ENCODE measurements at regions not wholly inside any gene's neighbourhood (a gene's known extent, or its start where the extent isn't known, plus 50 kb on each side); places are given as distances from the start of the nearest gene placed in this dataset.

GRCh38 chr2:39994151-39994550 lies 215.1 kb upstream of the THUMPD2 start:
- ChIA-PET RAD21 (ENCODE audit: unreplicated experiment) (no interaction called here), POLR2A (no interaction called here), SMC1A (ENCODE audit: uncharacterized antibody, unreplicated experiment) (no interaction called here), CTCF (no interaction called here)
- no peak for ATAC-seq
- H3K4me3 ChIP-seq: no peak overlapping the region
- no peaks in the 10 kb centered on the region for H3K4me1 ChIP-seq (ENCODE audit: control insufficient read depth, insufficient read depth, low read length)
- no peaks in the 10 kb centered on the region for H3K27me3 ChIP-seq (replicated peaks in 1 of 2; ENCODE audit: control insufficient read depth in 2 of 2, insufficient read depth in 2 of 2, low read length in 1 of 2)
- no peak overlapping the region for H2AFZ ChIP-seq (ENCODE audit: control insufficient read depth, low read depth, low read length)
- in situ Hi-C loops (cut with MboI) (no loop called here), intact Hi-C loops (cut with micrococcal nuclease; ENCODE audit: unreplicated experiment) (no loop called here)
- TF ChIP-seq ZSCAN29 (IDR thresholded peaks at IDR 0.05) (no peak), RB1 (IDR thresholded peaks at IDR 0.05; ENCODE audit: borderline replicate concordance) (no peak)
- no peak for DNase-seq (ENCODE audit: low read depth, low spot score)
- H3K27ac ChIP-seq (ENCODE audit: control insufficient read depth, insufficient read depth): no peak overlapping the region
- no TSS peak for BruUV-seq (replicated peaks)
- H3K9ac ChIP-seq (ENCODE audit: control insufficient read depth, insufficient read depth, low read length): no peak overlapping the region
- no peaks in the 10 kb centered on the region for H3K9me3 ChIP-seq (replicated peaks; ENCODE audit: control insufficient read depth, insufficient read depth, low read length)
- H3K4me2 ChIP-seq (ENCODE audit: control insufficient read depth, insufficient read depth): no peak overlapping the region
- no peak for FAIRE-seq
- no peaks in the 10 kb centered on the region for H3K79me2 ChIP-seq (ENCODE audit: control insufficient read depth, insufficient read depth, low read length)
- no peaks in the 10 kb centered on the region for H4K20me1 ChIP-seq (ENCODE audit: control insufficient read depth, insufficient read depth)
- H3K36me3 ChIP-seq (ENCODE audit: control insufficient read depth in 2 of 2, insufficient read depth in 2 of 2, low read length in 1 of 2): no peaks in the 10 kb centered on the region

GRCh38 chr2:39991298-39991697 lies 212.2 kb upstream of the THUMPD2 start:
- in situ Hi-C loops (cut with MboI): no loop called here
- Histone ChIP-seq H3K9ac (ENCODE audit: control insufficient read depth, insufficient read depth, low read length) (no peak overlapping the region), H3K4me1 (ENCODE audit: control insufficient read depth, insufficient read depth, low read length) (no peaks in the 10 kb centered on the region), H2AFZ (ENCODE audit: control insufficient read depth, low read depth, low read length) (no peak overlapping the region), H3K9me3 (replicated peaks; ENCODE audit: control insufficient read depth, insufficient read depth, low read length) (no peaks in the 10 kb centered on the region), H3K79me2 (ENCODE audit: control insufficient read depth, insufficient read depth, low read length) (no peaks in the 10 kb centered on the region), H3K36me3 (ENCODE audit: control insufficient read depth in 2 of 2, insufficient read depth in 2 of 2, low read length in 1 of 2) (no peaks in the 10 kb centered on the region), H3K4me3 (no peak overlapping the region), H3K4me2 (ENCODE audit: control insufficient read depth, insufficient read depth) (no peak overlapping the region), H3K27me3 (replicated peaks in 1 of 2; ENCODE audit: control insufficient read depth in 2 of 2, insufficient read depth in 2 of 2, low read length in 1 of 2) (no peaks in the 10 kb centered on the region), H4K20me1 (ENCODE audit: control insufficient read depth, insufficient read depth) (no peaks in the 10 kb centered on the region), H3K27ac (ENCODE audit: control insufficient read depth, insufficient read depth) (no peak overlapping the region)
- TF ChIP-seq HDAC6 (IDR thresholded peaks at IDR 0.05; ENCODE audit: unreplicated experiment) (no peak), ZNF592 (IDR thresholded peaks at IDR 0.05) (no peak), CBFB (IDR thresholded peaks at IDR 0.05; ENCODE audit: low read depth) (no peak), SIN3A (IDR thresholded peaks at IDR 0.05; ENCODE audit: low read depth, low read length) (no peak), CREB1 (IDR thresholded peaks at IDR 0.05; ENCODE audit: low read depth) (no peak), SP1 (IDR thresholded peaks at IDR 0.05; ENCODE audit: low read depth, low read length) (no peak), TCF12 (IDR thresholded peaks at IDR 0.05; ENCODE audit: low read depth, low read length) (no peak), STAT1 (conservative IDR thresholded peaks at IDR 0.05) (no peak), MAX (IDR thresholded peaks at IDR 0.05; ENCODE audit: low read depth, low read length) (no peak), EED (IDR thresholded peaks at IDR 0.05; ENCODE audit: low read depth) (no peak), ZNF622 (IDR thresholded peaks at IDR 0.05) (no peak), JUND (IDR thresholded peaks at IDR 0.05; ENCODE audit: low read depth, low read length) (no peak), TBL1XR1 (IDR thresholded peaks at IDR 0.05; ENCODE audit: low read depth, low read length) (no peak)
- intact Hi-C loops (cut with micrococcal nuclease; ENCODE audit: unreplicated experiment): no loop called here
- ChIA-PET SMC1A (ENCODE audit: uncharacterized antibody, unreplicated experiment) (no interaction called here), RAD21 (ENCODE audit: unreplicated experiment) (no interaction called here), CTCF (no interaction called here), POLR2A (no interaction called here)
- ATAC-seq: no peak
- no peak for FAIRE-seq
- no peak for DNase-seq (ENCODE audit: low read depth, low spot score)
- WGBS (ENCODE audit: insufficient coverage, insufficient replicate concordance, low lambda C conversion rate, missing lambda C conversion rate): 35% methylated on average over 2 of the region's 2 CpGs
- no TSS peak for BruUV-seq (replicated peaks)

Data from GM12878 (cell line).